ENCODE measurements at regions not wholly inside any gene's neighbourhood (a gene's known extent, or its start where the extent isn't known, plus 50 kb on each side); places are given as distances from the start of the nearest gene placed in this dataset.

DNA sequence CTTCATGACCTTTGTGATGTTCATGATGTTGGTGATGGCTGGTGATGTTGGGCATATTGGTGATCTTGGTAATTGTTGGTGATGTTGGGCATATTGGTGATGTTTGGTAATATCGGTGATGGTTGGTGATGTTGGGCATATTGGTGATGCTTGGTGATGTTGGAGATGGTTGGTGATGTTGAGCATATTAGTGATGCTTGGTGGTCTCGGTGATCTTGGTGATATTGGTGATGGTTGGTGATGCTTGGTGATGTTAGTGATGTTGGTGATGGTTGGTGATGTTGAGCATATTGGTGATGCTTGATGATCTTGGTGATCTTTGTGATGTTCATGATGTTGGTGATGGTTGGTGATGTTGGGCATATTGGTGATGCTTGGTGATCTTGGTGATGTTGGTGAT is 73.8 kb downstream of the IRX2 start:
- TF ChIP-seq, protein P1, sequence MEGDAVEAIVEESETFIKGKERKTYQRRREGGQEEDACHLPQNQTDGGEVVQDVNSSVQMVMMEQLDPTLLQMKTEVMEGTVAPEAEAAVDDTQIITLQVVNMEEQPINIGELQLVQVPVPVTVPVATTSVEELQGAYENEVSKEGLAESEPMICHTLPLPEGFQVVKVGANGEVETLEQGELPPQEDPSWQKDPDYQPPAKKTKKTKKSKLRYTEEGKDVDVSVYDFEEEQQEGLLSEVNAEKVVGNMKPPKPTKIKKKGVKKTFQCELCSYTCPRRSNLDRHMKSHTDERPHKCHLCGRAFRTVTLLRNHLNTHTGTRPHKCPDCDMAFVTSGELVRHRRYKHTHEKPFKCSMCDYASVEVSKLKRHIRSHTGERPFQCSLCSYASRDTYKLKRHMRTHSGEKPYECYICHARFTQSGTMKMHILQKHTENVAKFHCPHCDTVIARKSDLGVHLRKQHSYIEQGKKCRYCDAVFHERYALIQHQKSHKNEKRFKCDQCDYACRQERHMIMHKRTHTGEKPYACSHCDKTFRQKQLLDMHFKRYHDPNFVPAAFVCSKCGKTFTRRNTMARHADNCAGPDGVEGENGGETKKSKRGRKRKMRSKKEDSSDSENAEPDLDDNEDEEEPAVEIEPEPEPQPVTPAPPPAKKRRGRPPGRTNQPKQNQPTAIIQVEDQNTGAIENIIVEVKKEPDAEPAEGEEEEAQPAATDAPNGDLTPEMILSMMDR (IDR thresholded peaks at IDR 0.05; ENCODE audit: low read length) = no peak
- no peak for TF ChIP-seq EZH2 (IDR thresholded peaks at IDR 0.05; ENCODE audit: borderline replicate concordance, low read length)

Data from OCI-LY1 (cell line).